ENCODE measurements at regions not wholly inside any gene's neighbourhood (a gene's known extent, or its start where the extent isn't known, plus 50 kb on each side); places are given as distances from the start of the nearest gene placed in this dataset.

DNA sequence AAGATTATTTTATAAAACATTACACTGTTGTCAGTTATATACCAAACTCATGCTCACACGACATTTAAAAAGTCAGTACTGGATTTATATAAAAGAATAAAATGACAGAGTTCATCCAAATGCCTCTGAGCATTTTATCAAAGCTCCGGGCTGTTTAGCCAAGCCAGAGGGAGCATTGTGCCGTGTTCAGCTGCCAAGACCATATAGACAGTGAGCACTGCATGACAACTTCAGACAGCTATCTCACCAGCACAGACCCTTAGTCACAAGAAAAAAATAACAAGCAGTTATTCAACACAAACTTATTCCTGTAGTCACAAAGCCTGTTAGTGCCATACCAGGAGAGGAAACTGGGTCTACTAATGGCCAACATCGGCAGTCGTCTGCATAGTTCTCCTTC, 88.0 kb upstream of the PBX1 start:
- no TSS peak for BruUV-seq (replicated peaks)
- Histone ChIP-seq H3K79me1 (ENCODE audit: low read depth in 1 of 2, low read length in 2 of 2) (no peaks in the 10 kb centered on the region), H2BK5ac (ENCODE audit: low read depth, low read length, poor library complexity, severe bottlenecking) (no peak overlapping the region), H2BK20ac (ENCODE audit: low read depth, low read length) (no peak overlapping the region), H3K27me3 (ENCODE audit: control insufficient read depth, insufficient read depth, low read length) (no peaks in the 10 kb centered on the region), H2AFZ (replicated peaks; ENCODE audit: low read length, poor library complexity) (no peak overlapping the region), H2AK9ac (replicated peaks; ENCODE audit: low read depth, low read length, poor library complexity) (no peak overlapping the region), H3K4me3 (ENCODE audit: insufficient read depth, low read depth, low read length) (no peak overlapping the region), H3K23ac (ENCODE audit: low read depth, low read length) (no peak overlapping the region), H3K36me3 (ENCODE audit: control insufficient read depth, insufficient read depth, low read length) (no peaks in the 10 kb centered on the region), H2BK15ac (ENCODE audit: low read depth, low read length) (no peak overlapping the region), H3K9me1 (ENCODE audit: insufficient read depth, low read length) (no peaks in the 10 kb centered on the region), H3K4ac (ENCODE audit: low read depth, low read length) (no peak overlapping the region), H2AK5ac (ENCODE audit: low read depth, low read length) (no peak overlapping the region), H3K9me3 (ENCODE audit: control insufficient read depth, insufficient read depth, low read length) (no peaks in the 10 kb centered on the region), H3K56ac (ENCODE audit: extremely low read depth, insufficient read depth, low read length) (no peak overlapping the region), H2BK120ac (ENCODE audit: low read depth, low read length) (no peak overlapping the region), H3K4me1 (ENCODE audit: control insufficient read depth, insufficient read depth, low read length) (no peaks in the 10 kb centered on the region), H4K8ac (ENCODE audit: low read depth in 2 of 2, low read length in 2 of 2) (no peak overlapping the region), H4K20me1 (ENCODE audit: insufficient read depth, low read length) (no peaks in the 10 kb centered on the region), H3K14ac (replicated peaks; ENCODE audit: low read depth, low read length) (no peak overlapping the region), H3K18ac (ENCODE audit: low read depth, low read length) (no peak overlapping the region), H4K91ac (ENCODE audit: insufficient read depth, low read depth, low read length) (no peak overlapping the region), H4K5ac (ENCODE audit: low read depth, low read length) (no peak overlapping the region), H3K9ac (ENCODE audit: low read depth, low read length) (no peak overlapping the region), H3K27ac (ENCODE audit: insufficient read depth, low read length) (no peak overlapping the region), H3K4me2 (ENCODE audit: low read depth, low read length) (no peak overlapping the region)
- TF ChIP-seq, protein P1, sequence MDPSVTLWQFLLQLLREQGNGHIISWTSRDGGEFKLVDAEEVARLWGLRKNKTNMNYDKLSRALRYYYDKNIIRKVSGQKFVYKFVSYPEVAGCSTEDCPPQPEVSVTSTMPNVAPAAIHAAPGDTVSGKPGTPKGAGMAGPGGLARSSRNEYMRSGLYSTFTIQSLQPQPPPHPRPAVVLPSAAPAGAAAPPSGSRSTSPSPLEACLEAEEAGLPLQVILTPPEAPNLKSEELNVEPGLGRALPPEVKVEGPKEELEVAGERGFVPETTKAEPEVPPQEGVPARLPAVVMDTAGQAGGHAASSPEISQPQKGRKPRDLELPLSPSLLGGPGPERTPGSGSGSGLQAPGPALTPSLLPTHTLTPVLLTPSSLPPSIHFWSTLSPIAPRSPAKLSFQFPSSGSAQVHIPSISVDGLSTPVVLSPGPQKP (IDR thresholded peaks at IDR 0.05; ENCODE audit: borderline replicate concordance, low read depth, low read length): no peak
- TF ChIP-seq CEBPB (IDR thresholded peaks at IDR 0.05; ENCODE audit: low read depth, low read length): no peak
- TF ChIP-seq RAD21 (IDR thresholded peaks at IDR 0.05; ENCODE audit: low read length): no peak
- no peak for TF ChIP-seq MAFK (IDR thresholded peaks at IDR 0.05; ENCODE audit: low read depth, low read length)
- in situ Hi-C loops (cut with MboI; ENCODE audit: low sequenced_read_pairs): no loop called here
- ChIA-PET CTCF (no interaction called here), POLR2A (ENCODE audit: unreplicated experiment) (no interaction called here)
- DNase-seq (no peak), ATAC-seq (ENCODE audit: low read depth) (no peak)
- dilution Hi-C loops (cut with HindIII; ENCODE audit: low sequenced_read_pairs, unreplicated experiment): no loop called here
- WGBS, 2 experiments (ENCODE audit: extremely low coverage in 2 of 2, insufficient read length in 1 of 2): 0% methylated on average over 2 of the region's 5 CpGs; no CpG with 5 or more reads in 1 of the 2 experiments
- intact Hi-C loops (cut with micrococcal nuclease): no loop called here

Data from IMR-90 (cell line).